ENCODE measurements at regions not wholly inside any gene's neighbourhood (a gene's known extent, or its start where the extent isn't known, plus 50 kb on each side); places are given as distances from the start of the nearest gene placed in this dataset.

- no peak overlapping the region for H3K4me2 ChIP-seq (ENCODE audit: low read length)
- H3K27ac ChIP-seq (ENCODE audit: low read length): no peak overlapping the region
- H4K20me1 ChIP-seq (ENCODE audit: insufficient read depth, low read length): no peaks in the 10 kb centered on the region
- H3K36me3 ChIP-seq (replicated peaks; ENCODE audit: low read depth, low read length): no peaks in the 10 kb centered on the region
- H3K27me3 ChIP-seq (ENCODE audit: low read depth, low read length): no peaks in the 10 kb centered on the region
- no peak for TF ChIP-seq CTCF (IDR thresholded peaks at IDR 0.05; ENCODE audit: low read depth, low read length)
- no peak for TF ChIP-seq EZH2phosphoT487 (IDR thresholded peaks at IDR 0.05; ENCODE audit: low read depth)
- no peak overlapping the region for H3K4me3 ChIP-seq (ENCODE audit: low read length)
- no peak overlapping the region for H2AFZ ChIP-seq (ENCODE audit: low read depth, low read length)
- H3K79me2 ChIP-seq (ENCODE audit: low read length): no peaks in the 10 kb centered on the region
- no peaks in the 10 kb centered on the region for H3K9me3 ChIP-seq (ENCODE audit: insufficient read depth, low read length)
- H3K9ac ChIP-seq (ENCODE audit: low read length): no peak overlapping the region
- no peaks in the 10 kb centered on the region for H3K4me1 ChIP-seq (ENCODE audit: low read length)
These were observed 135.7 kb downstream of the INHBA start for GRCh38 chr7:41567031-41567730.

- no peak overlapping the region for H3K9ac ChIP-seq (ENCODE audit: low read length)
- no peak overlapping the region for H3K4me3 ChIP-seq (ENCODE audit: low read length)
- H3K79me2 ChIP-seq (ENCODE audit: low read length): no peaks in the 10 kb centered on the region
- no peaks in the 10 kb centered on the region for H3K4me1 ChIP-seq (ENCODE audit: low read length)
- no peak for TF ChIP-seq EZH2phosphoT487 (IDR thresholded peaks at IDR 0.05; ENCODE audit: low read depth)
- no peak for TF ChIP-seq CTCF (IDR thresholded peaks at IDR 0.05; ENCODE audit: low read depth, low read length)
- no peak overlapping the region for H3K4me2 ChIP-seq (ENCODE audit: low read length)
- no peak overlapping the region for H3K27ac ChIP-seq (ENCODE audit: low read length)
- H3K27me3 ChIP-seq (ENCODE audit: low read depth, low read length): no peaks in the 10 kb centered on the region
- no peak overlapping the region for H2AFZ ChIP-seq (ENCODE audit: low read depth, low read length)
- H3K9me3 ChIP-seq (ENCODE audit: insufficient read depth, low read length): no peaks in the 10 kb centered on the region
- no peaks in the 10 kb centered on the region for H3K36me3 ChIP-seq (replicated peaks; ENCODE audit: low read depth, low read length)
- no peaks in the 10 kb centered on the region for H4K20me1 ChIP-seq (ENCODE audit: insufficient read depth, low read length)
These were observed 136.3 kb downstream of the INHBA start for GRCh38 chr7:41566581-41566980.

- H4K20me1 ChIP-seq (ENCODE audit: insufficient read depth, low read length): no peaks in the 10 kb centered on the region
- H3K27ac ChIP-seq (ENCODE audit: low read length): no peak overlapping the region
- H3K79me2 ChIP-seq (ENCODE audit: low read length): no peaks in the 10 kb centered on the region
- TF ChIP-seq CTCF (IDR thresholded peaks at IDR 0.05; ENCODE audit: low read depth, low read length) (no peak), EZH2phosphoT487 (IDR thresholded peaks at IDR 0.05; ENCODE audit: low read depth) (no peak)
- H3K4me2 ChIP-seq (ENCODE audit: low read length): no peak overlapping the region
- no peaks in the 10 kb centered on the region for H3K36me3 ChIP-seq (replicated peaks; ENCODE audit: low read depth, low read length)
- H3K27me3 ChIP-seq (ENCODE audit: low read depth, low read length): no peaks in the 10 kb centered on the region
- H3K4me1 ChIP-seq (ENCODE audit: low read length): no peaks in the 10 kb centered on the region
- H2AFZ ChIP-seq (ENCODE audit: low read depth, low read length): no peak overlapping the region
- no peak overlapping the region for H3K9ac ChIP-seq (ENCODE audit: low read length)
- no peaks in the 10 kb centered on the region for H3K9me3 ChIP-seq (ENCODE audit: insufficient read depth, low read length)
- H3K4me3 ChIP-seq (ENCODE audit: low read length): no peak overlapping the region
These were observed 137.2 kb downstream of the INHBA start for GRCh38 chr7:41565655-41566054.

GRCh38 chr7:41559426-41559825 is 143.5 kb downstream of the INHBA start:
- H3K4me3 ChIP-seq (ENCODE audit: low read length): no peak overlapping the region
- H3K4me2 ChIP-seq (ENCODE audit: low read length): no peak overlapping the region
- H3K36me3 ChIP-seq (replicated peaks; ENCODE audit: low read depth, low read length): no peaks in the 10 kb centered on the region
- H3K9me3 ChIP-seq (ENCODE audit: insufficient read depth, low read length): no peaks in the 10 kb centered on the region
- no peaks in the 10 kb centered on the region for H3K79me2 ChIP-seq (ENCODE audit: low read length)
- H3K4me1 ChIP-seq (ENCODE audit: low read length): no peaks in the 10 kb centered on the region
- H4K20me1 ChIP-seq (ENCODE audit: insufficient read depth, low read length): no peaks in the 10 kb centered on the region
- H3K27me3 ChIP-seq (ENCODE audit: low read depth, low read length): no peaks in the 10 kb centered on the region
- no peak overlapping the region for H3K27ac ChIP-seq (ENCODE audit: low read length)
- H2AFZ ChIP-seq (ENCODE audit: low read depth, low read length): no peak overlapping the region
- no peak overlapping the region for H3K9ac ChIP-seq (ENCODE audit: low read length)
- no peak for TF ChIP-seq CTCF (IDR thresholded peaks at IDR 0.05; ENCODE audit: low read depth, low read length)
- no peak for TF ChIP-seq EZH2phosphoT487 (IDR thresholded peaks at IDR 0.05; ENCODE audit: low read depth)

Measured in OCI-LY3 (cell line).